GM18511 (cell line): ENCODE measurements at regions not wholly inside any gene's neighbourhood (a gene's known extent, or its start where the extent isn't known, plus 50 kb on each side); places are given as distances from the start of the nearest gene placed in this dataset.
A peak's percentile ranks its signal among the peaks of the same experiment; 100 is the strongest.

Experiments
- ATAC-seq: cut with Tn5 transposase; IDR thresholded peaks from one replicate; pipeline ENCODE4 v1.9.1; 2021; ENCODE audit warnings: mild to moderate bottlenecking, moderate library complexity; ENCODE audit not compliant: unreplicated experiment

- no peak for ATAC-seq
Measured at GRCh38 chr10:8227246-8227645, 172.8 kb downstream of the GATA3 start.

- ATAC-seq: no peak
Measured at GRCh38 chr10:8229153-8229552, 174.7 kb downstream of the GATA3 start.

- no peak for ATAC-seq
Measured at GRCh38 chr10:8230902-8231301, 176.4 kb downstream of the GATA3 start.

GRCh38 chr10:8233049-8233448, 178.6 kb downstream of the GATA3 start:
- ATAC-seq: no peak

- ATAC-seq: no peak
Measured at GRCh38 chr10:8233832-8234259, 179.4 kb downstream of the GATA3 start.

GRCh38 chr10:8235253-8236027, 181.0 kb downstream of the GATA3 start:
- ATAC-seq: no peak

GRCh38 chr10:8238986-8239385, 184.5 kb downstream of the GATA3 start:
- no peak for ATAC-seq

- no peak for ATAC-seq
Measured at GRCh38 chr10:8240861-8241260, 186.4 kb downstream of the GATA3 start.

- ATAC-seq: no peak
Measured at GRCh38 chr10:8242295-8242872, 187.9 kb downstream of the GATA3 start.

GRCh38 chr10:8245131-8245813, 190.8 kb downstream of the GATA3 start:
- ATAC-seq: peak; percentile 69

GRCh38 chr10:8245814-8246142, 191.3 kb downstream of the GATA3 start:
- no peak for ATAC-seq

- no peak for ATAC-seq
Measured at GRCh38 chr10:8246548-8246947, 192.1 kb downstream of the GATA3 start.

GRCh38 chr10:8247191-8247590, 192.7 kb downstream of the GATA3 start:
- ATAC-seq: no peak

- ATAC-seq: no peak
Measured at GRCh38 chr10:8248868-8249267, 194.4 kb downstream of the GATA3 start.

GRCh38 chr10:8254350-8254749, 199.9 kb downstream of the GATA3 start:
- ATAC-seq: no peak

GRCh38 chr10:8255301-8255700, 200.8 kb downstream of the GATA3 start:
- ATAC-seq: no peak

GRCh38 chr10:8260645-8261044, 206.2 kb downstream of the GATA3 start:
- ATAC-seq: no peak

- ATAC-seq: no peak
Measured at GRCh38 chr10:8262317-8262716, 207.8 kb downstream of the GATA3 start.

GRCh38 chr10:8269976-8270375, 215.5 kb downstream of the GATA3 start:
- ATAC-seq: no peak

GRCh38 chr10:8272794-8273425, 218.4 kb downstream of the GATA3 start:
- no peak for ATAC-seq

GRCh38 chr10:8273749-8274148, 219.3 kb downstream of the GATA3 start:
- ATAC-seq: no peak

GRCh38 chr10:8275911-8276310, 221.4 kb downstream of the GATA3 start:
- no peak for ATAC-seq
